NCI-H2196 treated with DMSO at 0.1 percent for 48 hours (cell line): ENCODE measurements at regions not wholly inside any gene's neighbourhood (a gene's known extent, or its start where the extent isn't known, plus 50 kb on each side); places are given as distances from the start of the nearest gene placed in this dataset.

ENCODE experiments used
- DNase-seq: peaks from one replicate; lab custom pipeline; 2025; ENCODE audit not compliant: unreplicated experiment; lab: John Stamatoyannopoulos, UW

DNA sequence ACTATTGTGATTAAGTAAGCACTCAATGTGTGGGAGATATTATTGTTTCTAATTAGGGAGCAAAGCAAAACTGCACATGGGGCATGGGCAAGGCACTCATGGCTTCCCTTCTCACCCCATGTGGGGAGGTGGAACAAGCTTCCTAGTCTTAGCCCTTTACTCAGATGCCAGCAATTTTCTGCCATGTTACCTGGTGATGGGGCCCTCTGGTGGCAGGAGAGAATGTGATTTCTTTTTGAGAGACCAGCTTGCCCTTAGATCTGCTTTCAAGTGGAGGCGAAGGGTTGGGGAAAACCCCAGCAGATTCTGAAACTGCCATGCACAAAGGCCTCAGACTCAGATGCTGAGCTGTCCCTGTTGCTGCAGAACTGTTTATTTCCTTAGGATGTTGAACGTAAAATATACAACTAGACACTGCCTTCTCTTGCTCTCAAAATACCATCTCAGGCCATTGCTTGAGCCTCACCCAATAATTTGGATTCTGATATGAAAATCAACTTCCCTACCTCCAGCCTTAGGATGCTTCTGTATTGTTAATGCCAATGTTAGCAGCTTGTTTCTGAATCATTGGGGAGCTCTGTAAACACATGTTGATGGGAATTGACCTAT is 130.2 kb upstream of the TPRG1 start:
- DNase-seq, result peak; percentile 51

DNA sequence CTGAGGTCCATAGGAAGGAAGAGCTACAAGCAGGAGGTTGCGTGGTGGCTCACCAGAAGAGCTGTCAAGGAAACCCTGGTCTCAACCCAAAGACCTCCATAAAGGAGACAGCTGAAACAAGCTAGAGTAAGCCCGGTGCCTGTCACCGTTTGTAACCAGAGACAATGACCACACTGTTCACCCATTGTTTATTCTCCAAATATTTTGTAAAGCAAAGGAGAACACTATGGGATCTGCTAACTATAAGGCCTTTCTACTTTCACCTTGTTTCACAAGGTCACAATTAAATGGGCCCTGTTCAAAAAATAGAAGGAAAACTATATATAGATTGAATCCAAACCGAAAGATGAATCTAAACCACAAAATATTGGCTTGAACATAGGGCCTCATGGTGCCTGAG is 128.9 kb upstream of the TPRG1 start:
- DNase-seq, result no peak

DNA sequence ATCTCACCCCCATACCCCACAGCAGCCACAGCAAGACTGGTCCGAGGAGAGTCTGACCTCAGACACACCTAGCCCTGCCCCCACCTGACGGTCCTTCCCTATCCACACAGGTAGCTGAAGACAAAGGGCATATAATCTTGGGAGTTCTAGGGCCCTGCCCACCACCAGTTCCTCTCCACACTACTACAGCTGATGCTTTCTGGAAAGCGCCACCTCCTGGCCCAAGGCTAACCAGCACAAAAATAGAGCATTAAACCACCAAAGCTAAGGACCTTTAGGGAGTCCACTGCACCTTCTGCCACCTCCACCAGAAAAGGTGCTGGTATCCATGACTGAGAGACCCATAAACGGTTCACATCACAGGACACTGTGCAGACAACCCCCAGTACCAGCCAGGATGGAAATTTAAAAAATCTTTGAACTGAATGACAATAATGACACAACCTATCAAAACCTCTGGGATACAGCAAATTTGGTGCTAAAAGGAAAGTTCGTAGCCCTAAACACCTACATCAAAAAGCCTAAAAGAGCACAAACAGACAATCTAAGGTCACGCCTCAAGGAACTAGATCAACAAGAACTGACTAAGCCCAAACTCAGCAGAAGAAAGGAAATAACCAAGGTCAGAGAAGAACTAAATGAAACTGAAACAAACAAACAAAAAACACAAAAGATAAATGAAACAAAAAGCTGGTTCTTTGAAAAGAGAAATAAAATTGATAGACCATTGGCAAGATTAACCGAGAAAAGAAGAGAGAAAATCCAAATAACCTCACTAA is 122.1 kb upstream of the TPRG1 start:
- no peak for DNase-seq

DNA sequence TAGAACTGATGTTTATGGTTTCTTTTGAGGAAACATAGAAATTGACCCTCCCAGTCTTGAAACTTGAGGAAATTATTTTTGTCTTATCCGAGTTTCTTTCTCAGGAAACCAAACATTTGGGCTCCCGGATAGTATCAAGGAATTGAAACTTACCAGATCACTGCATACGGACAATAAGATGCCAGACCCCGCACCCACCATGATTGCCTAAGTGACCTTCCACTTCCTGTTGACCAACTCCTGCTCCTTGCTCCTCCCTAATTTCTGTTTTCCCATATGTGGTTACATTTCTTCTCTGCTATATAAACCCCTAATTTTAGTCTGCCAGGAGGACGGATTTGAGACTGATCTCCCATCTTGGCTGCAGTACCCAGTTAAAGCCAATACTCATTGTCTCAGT is 118.4 kb upstream of the TPRG1 start:
- DNase-seq, result no peak

DNA sequence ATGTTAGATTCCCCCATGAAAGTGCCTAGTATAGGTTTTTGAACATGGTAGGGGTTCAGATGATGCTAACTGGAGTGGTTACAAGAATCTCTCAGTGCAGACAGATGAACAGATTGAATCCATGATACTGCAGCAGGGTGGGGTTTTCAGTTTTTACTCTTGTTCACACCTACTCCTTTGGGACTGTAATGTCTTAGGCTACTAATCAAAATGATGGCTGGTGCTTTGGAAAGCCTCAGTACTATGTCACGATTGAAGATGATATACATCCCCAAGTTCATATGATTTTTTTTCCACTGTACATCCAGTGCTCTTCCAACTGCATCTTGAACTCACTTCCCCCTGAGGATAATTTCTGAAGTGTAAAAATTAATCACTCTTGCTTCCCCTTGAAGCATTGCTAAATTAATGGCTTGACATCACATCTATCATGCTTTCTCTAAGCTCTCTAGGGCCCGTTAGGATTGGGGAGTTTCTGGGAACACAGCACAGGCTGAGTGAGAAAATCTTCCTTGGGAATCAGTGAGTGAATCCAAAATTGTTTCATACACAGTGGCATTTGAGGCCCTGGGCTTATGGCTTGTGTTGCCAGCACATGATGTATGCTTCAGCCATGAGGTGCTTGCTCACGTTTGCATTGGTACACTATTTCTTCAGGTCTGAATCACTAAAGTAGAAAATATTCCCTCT is 115.0 kb upstream of the TPRG1 start:
- DNase-seq, result no peak

DNA sequence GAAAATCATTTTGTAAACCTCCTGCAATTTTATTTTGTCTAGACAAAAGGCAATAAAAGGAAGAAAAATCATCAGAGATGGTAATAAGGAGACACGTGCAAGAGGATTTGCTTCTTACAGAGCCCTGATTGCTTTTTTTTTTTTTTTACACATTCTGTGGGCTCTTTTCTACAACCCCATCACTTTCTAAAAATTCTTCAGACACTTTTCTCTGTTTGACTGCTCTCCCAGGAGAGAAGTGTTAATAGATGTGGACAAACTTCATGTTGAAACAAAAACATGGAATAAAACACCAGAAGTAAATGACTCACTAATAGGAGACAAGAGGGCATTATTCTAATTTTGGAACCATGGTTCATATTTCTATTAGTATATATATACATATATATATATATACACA is 114.4 kb upstream of the TPRG1 start:
- DNase-seq, result no peak

DNA sequence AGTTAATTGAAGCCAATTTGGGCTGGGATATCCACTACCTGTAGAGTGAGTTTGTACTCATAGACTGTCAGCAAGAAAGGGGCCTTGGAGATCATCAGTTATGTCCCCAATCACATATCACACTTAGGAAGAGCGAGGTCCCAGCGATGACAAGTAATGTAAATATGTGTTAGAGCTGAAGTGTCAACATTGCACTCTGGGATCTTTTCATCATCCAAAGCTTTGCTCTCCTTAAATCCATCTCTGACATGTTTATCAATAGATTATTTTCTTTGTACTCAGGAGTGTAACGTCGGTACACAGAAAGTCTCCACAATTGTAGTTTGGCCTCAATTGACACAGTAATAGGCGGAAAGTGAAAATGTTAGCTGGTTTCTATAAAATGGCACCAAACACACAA is 113.7 kb upstream of the TPRG1 start:
- no peak for DNase-seq

DNA sequence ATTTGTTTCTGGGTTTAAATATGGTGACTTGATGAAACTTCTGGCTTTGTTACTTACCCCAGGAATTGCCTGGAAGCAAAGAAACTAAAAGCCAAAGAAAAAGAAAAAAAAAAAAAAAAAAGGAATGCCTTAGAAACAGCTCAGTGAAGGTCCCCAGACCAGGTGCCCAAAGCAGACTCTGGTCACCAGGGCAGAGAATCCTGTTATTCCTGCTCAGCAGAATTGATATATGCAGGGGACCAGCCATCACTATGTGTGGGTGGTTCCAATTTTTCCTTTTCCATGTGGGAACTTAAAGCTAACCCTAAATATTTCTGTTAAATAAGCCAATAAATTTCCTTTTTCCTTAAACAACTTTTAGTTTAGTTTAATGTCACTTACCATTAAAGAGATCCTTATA is 100.8 kb upstream of the TPRG1 start:
- DNase-seq, result no peak

DNA sequence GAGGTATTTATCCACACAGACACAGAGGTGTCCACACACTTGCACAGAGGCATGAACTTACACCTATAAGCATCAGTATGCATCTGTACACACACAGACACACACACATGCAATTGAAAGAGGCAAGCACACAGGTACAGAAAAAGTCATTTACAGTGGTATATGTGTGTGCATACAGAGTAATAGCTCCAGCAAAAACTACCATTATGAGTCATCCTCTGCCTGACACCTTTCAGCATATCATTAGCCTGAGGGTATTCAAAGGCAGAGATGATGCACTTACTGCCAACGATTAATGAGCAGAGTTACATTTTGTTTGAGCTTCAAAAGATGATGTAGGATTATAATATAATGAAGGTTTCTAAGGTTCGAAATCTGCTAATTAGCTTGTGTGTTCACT is 100.3 kb upstream of the TPRG1 start:
- DNase-seq, result no peak

DNA sequence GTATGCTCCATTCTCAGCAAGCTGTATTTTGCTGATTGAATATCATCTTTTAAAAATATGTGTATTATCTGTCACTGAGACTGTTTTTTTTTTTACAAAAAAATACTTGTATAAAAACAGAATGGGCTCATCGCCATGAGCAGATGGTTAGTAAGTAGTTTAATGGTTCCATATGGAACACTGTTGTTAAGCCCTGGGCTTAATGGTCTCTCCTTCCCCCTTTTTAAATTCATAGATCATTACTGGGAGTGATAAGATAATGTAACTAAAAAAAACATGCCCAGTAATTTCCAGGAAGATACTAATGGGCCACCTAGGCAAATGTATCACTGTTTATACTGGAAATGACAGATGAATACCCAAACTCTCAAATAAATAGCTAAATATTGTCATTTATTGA is 95.3 kb upstream of the TPRG1 start:
- no peak for DNase-seq

DNA sequence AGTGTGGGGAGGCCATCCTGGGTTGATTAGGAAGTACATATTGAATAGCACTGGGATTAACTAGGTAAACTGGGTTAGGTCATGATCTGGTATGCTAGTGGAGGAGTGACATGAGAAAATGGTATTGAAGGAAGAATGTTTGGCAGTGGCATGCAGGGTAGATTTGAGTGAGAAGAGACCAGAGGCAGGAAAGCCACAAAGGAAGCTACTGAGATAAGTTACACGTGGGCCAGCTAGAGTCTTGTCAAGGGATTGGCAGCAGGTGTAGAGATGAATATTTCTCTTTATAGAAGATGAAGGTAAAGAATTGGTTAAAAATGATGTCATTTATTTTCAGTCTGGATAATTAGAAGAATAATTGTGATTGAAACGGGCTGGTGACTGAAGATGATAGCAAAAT is 91.0 kb upstream of the TPRG1 start:
- DNase-seq, result no peak

DNA sequence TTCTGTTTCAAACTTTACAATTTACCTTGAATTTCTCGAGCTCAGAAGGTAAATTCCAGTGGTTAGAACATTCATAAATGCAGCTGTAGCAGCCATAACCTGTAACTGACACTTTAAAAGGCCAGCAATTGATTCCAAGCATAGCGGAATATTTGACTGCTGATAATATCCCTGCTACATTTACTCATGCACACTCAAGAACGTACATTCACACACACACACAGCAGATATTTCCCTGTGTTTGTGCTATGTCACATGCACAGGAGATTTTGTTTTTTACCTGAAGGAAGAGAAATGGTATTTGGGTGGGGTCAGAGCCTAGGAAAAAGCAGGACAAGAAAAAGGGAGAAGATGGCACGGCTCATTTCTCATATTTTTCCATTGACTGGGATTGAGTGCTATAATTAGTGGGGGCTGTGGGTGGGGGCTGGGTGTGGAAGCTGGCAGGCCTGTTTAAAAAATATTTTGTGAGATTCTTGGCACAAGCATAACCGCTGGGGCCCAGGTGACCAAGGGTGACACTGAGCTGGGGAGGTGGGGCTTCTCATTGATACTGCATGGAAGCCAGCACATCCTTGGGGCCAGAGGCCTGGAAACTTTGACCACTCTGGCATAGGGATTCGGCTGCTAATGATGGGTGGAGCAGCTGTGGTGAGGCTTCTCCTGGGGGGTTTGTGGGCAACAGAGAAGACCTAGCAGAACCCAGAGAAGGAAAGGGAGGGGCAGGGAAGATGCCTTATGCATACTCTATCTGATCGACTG is 88.9 kb upstream of the TPRG1 start:
- no peak for DNase-seq

DNA sequence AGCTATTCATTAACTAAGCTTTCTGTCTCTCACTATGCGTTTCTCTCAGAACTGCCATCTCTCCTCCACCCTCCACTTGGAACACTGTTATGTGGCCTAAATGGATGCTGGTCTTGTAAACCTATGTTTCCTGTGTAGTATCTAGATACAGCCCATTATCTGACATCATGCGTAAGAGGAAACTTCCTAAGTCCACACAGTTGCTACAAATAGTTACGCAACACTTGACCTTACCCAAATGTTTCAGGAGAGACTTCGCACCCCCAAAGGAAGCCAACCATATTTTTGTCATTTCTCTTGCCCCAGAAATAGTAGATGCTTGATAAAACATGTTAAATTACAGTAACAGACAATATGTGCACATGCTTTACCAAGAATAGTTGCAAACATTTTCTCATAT is 87.2 kb upstream of the TPRG1 start:
- no peak for DNase-seq

DNA sequence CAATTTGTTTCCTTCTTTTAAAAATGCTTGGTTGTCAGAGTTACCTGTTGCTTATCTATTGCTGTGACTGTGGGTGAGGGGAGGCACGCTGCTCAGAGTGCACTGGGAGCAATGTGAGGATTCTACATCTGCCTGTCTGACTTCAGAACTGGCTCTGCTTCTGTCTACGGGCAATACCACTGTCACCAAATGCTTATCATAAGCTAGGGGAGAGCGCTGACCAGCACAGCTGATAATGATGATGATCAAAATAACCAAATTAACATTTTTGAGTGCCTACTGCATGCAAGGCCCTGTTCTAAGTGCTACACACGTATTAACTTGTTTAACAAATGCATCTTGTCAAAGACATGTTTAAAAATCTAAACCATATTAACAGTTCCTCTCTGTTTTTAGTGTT is 79.2 kb upstream of the TPRG1 start:
- DNase-seq, result no peak

DNA sequence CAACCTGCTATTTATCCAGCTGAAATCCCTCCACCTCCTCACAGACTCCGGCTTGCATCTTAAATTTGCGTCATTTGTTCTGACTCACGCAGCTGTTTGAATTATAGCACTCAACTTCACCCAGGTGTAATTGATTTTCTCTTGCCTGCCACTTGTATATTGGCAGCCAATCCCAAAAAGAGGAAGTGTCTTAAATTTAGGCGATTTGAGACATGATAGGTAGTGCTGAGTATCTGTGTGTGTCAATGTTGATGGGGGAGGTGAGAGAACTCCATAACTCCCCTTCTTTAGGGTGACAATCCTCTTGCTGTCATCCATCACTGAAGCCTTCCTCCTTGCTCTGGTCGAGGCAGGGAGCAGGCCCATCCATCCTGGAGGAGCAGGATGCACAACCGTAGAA is 77.2 kb upstream of the TPRG1 start:
- DNase-seq, result no peak

DNA sequence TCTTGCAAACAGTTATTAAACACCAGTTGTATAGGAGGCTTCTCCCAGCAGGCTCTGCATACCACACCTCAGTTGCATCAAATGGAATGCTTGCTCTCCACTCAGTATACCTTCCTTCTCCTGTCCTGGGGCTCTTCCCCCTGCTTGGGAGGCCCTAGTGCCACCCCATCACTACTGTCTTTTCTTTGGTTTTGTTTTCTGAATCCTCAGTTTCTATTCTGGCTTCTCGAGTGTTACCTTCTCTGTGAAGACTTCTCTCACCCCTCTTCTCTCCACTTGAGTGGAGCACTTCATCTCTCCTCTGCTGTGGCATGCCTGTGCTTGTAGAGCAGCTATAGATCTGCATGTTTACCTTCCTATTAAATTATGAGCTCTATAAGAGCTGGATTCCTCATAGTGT is 75.7 kb upstream of the TPRG1 start:
- DNase-seq, result no peak

DNA sequence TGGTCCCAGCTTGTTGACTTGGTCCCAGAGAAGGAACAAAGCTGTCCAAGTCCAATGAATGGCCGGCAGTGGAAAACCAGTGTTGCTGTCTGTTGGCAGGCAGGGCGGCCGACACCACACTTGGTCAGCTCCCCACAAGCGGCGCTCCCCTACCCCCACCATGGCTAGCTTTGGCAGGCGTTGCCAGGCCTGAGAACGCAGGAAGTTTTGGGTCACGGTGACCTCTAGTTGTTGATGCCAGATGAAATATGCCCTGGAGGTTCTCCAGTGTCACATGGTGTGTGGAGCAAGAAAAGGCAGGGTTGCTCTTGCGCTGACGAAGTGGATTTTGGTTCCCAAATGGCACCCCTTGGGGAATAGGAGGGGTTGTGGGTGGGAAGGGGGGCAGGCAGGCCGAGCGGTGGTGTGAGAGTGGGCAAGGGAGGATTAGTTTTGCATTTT is 72.7 kb upstream of the TPRG1 start:
- DNase-seq, result no peak

DNA sequence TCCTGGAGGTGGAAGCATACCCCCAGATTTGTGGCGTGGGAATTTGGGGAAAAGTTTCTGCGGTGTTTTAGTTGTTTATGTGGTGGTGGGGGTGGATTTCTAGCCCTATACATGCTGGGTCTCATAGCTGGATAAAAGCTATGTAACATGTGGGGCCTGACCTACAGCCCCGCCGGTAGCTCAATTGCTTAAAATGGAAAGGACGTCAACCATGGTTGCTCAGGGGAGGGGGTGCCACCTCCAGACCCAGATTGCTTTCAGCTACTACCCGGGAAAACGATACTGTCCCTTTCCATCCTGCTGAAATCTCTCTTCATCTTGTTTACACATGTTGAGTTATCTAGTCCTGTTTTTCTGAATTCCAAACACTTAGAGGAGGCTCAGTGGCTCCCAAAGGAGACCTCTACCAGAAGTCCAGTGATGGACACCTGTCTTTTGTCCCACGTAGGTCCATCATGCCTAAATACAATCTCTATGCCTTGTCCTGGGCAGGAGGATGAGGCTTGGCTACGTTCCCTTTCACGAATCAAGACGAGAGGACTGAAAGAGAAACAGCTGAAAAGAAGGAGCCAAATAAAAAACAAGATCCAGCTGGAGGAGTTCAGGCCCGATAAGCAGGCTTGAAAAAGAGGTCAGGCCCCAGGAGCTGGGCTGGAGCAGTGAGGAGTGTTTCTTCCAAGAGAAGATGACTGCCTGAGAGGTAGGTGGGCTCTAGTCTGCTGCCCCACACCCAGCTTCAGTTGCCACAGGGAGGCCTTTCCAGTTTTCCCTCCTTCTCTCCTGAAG is 72.1 kb upstream of the TPRG1 start:
- DNase-seq, result no peak

DNA sequence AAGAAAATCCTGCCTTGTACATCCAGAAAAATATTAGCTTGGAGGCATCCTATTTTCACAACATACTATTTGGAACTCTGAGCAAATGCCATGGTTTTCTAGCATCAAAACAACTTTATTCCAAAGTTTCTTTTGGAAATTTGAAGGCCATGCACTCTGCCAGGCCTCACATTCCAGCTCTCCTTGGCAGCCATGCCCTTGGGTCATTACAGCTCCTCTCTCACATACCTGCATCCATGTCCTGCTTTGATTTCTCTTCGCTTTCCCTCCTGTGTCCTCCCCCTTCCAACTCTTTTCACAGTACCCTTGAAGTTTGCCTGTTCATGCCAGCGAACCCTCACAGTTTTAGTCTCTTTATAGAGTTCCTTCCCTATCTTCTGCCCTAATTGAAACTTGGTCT is 70.9 kb upstream of the TPRG1 start:
- DNase-seq, result no peak

DNA sequence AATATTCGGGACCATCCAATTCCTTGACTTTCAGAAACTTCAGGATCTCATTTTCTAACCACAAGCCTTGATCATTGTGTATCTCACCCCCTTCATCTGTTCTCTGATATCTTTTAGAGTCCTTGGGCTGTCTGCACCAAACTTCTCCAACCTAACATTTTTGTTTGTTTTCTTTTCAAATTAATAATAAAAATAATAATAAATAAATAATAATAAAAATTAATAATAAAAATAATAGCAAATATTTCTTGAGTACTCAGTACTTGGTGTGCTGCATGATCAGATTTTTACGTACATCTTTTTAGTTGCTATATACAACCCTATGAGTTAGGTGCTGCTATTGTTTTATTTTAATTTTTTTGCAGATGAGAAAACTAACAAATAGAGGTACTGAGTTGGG is 70.2 kb upstream of the TPRG1 start:
- no peak for DNase-seq

DNA sequence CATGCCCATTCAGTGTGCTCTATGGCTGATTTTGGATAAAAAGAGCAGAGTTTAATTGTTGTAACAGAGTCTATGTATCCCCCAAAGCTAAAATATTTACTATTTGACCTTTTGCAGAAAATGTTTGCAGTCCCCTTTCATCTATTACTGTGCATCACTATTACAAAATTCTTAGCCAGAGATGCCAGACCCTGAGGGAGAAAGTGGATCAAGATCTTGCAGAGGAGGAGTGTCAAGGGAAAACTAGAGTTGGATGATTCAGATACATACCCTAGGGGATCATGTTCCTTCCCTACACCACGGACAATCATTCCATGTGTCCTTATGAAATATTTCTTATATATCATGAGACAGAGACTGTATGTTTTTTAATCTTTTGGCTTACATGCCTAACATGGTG is 68.6 kb upstream of the TPRG1 start:
- no peak for DNase-seq
